ENCODE measurements at regions not wholly inside any gene's neighbourhood (a gene's known extent, or its start where the extent isn't known, plus 50 kb on each side); places are given as distances from the start of the nearest gene placed in this dataset.
A peak's percentile ranks its signal among the peaks of the same experiment; 100 is the strongest.

DNA sequence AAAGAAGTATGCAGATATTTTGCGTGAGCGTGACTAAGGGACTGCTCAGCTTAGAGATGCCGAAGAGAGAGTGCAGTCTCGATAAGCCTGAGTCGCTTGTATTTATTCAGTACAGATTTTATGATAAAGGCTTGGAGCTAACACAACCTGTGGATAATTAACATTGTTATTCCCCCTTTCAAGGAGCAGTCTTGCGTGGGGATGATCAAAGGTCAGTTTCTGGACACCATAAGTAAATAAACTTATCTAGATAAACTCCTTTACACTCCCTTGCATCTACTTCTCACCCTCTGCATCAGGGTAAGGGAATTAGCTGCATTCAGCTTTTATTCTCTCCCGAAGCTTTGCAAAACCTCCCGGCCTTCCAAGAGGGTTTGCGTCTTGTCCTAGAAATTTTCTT lies 357.8 kb upstream of the ST8SIA4 start:
- POLR2A ChIA-PET, result interaction anchor here (0.6 kb wide), 1 partner anchor 115 kb away, joined by 12 read pairs; no protein-coding TSS in a partner anchor
- peaks cover 12% of the 10 kb centered on the region for H3K36me3 Mint-ChIP-seq (ENCODE audit: insufficient read depth, unreplicated experiment)
- peaks cover 21% of the 10 kb centered on the region for H3K4me1 Mint-ChIP-seq (ENCODE audit: low read depth, unreplicated experiment)
- intact Hi-C loops (cut with micrococcal nuclease; ENCODE audit: unreplicated experiment), result loop anchor here (2.0 to 10.0 kb wide), 3 partner anchors 156 to 436 kb away; no protein-coding TSS in a partner anchor
- no peaks in the 10 kb centered on the region for H3K27me3 Mint-ChIP-seq (ENCODE audit: insufficient read depth, unreplicated experiment)
- CTCF ChIA-PET, result interaction anchor here (0.6 kb wide), 1 partner anchor 284 kb away, joined by 4 read pairs; no protein-coding TSS in a partner anchor
- H3K9me3 Mint-ChIP-seq (ENCODE audit: unreplicated experiment), result peaks cover 43% of the 10 kb centered on the region
- Histone ChIP-seq H3K4me3 (ENCODE audit: low read depth, low read length) (no peak overlapping the region), H3K9me3 (peaks cover 40% of the 10 kb centered on the region), H3K36me3 (ENCODE audit: control insufficient read depth, insufficient read depth, low read length) (no peaks in the 10 kb centered on the region; the same call in 1 of the 2 replicates), H3K4me1 (peaks cover 25% of the 10 kb centered on the region), H3K27me3 (replicated peaks; ENCODE audit: control insufficient read depth, insufficient read depth, low read length) (no peaks in the 10 kb centered on the region)
- TF ChIP-seq, protein P1, sequence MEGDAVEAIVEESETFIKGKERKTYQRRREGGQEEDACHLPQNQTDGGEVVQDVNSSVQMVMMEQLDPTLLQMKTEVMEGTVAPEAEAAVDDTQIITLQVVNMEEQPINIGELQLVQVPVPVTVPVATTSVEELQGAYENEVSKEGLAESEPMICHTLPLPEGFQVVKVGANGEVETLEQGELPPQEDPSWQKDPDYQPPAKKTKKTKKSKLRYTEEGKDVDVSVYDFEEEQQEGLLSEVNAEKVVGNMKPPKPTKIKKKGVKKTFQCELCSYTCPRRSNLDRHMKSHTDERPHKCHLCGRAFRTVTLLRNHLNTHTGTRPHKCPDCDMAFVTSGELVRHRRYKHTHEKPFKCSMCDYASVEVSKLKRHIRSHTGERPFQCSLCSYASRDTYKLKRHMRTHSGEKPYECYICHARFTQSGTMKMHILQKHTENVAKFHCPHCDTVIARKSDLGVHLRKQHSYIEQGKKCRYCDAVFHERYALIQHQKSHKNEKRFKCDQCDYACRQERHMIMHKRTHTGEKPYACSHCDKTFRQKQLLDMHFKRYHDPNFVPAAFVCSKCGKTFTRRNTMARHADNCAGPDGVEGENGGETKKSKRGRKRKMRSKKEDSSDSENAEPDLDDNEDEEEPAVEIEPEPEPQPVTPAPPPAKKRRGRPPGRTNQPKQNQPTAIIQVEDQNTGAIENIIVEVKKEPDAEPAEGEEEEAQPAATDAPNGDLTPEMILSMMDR (IDR thresholded peaks at IDR 0.05; ENCODE audit: insufficient read depth in 1 of 2, low read depth in 1 of 2, low read length in 1 of 2, severe bottlenecking in 1 of 2, unreplicated experiment in 1 of 2), result no peak
- peak; percentile 63 to 78 for DNase-seq
- H3K4me3 Mint-ChIP-seq (ENCODE audit: unreplicated experiment), result peak overlapping the region; percentile 68
- peak overlapping the region; percentile 83 for H3K27ac Mint-ChIP-seq (ENCODE audit: unreplicated experiment)
- BruUV-seq (replicated peaks), result no TSS peak

DNA sequence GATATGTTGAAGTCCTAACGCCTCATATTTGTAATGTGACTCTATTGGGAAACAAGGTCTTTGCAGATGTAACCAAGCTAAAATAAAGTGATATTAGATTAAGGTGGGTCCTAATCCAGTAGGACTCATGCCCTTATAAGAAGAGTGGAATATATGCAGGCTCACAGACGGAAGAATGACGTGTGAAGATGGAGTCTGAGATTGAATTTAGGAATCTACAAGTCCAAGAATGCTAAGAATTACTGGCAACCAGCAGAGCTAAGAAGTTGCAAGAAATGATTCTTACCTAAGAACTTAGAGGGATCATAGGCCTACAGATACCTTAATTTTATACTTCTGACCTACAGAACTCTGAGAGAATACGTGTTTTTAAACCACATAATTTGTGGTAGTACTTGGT lies 350.0 kb upstream of the ST8SIA4 start:
- no TSS peak for BruUV-seq (replicated peaks)
- Histone ChIP-seq H3K4me3 (ENCODE audit: low read depth, low read length) (no peak overlapping the region), H3K36me3 (ENCODE audit: control insufficient read depth, insufficient read depth, low read length) (no peaks in the 10 kb centered on the region), H3K4me1 (no peaks in the 10 kb centered on the region), H3K9me3 (peaks cover 15% of the 10 kb centered on the region; the same call in 1 of the 2 replicates), H3K27me3 (replicated peaks; ENCODE audit: control insufficient read depth, insufficient read depth, low read length) (no peaks in the 10 kb centered on the region)
- intact Hi-C loops (cut with micrococcal nuclease; ENCODE audit: unreplicated experiment), result no loop called here
- Mint-ChIP-seq H3K4me3 (ENCODE audit: unreplicated experiment) (no peak overlapping the region), H3K9me3 (ENCODE audit: unreplicated experiment) (peaks cover 13% of the 10 kb centered on the region), H3K27me3 (ENCODE audit: insufficient read depth, unreplicated experiment) (no peaks in the 10 kb centered on the region), H3K27ac (ENCODE audit: unreplicated experiment) (no peak overlapping the region), H3K4me1 (ENCODE audit: low read depth, unreplicated experiment) (no peaks in the 10 kb centered on the region), H3K36me3 (ENCODE audit: insufficient read depth, unreplicated experiment) (no peaks in the 10 kb centered on the region)
- POLR2A ChIA-PET, result no interaction called here
- TF ChIP-seq, protein P1 (IDR thresholded peaks at IDR 0.05; ENCODE audit: insufficient read depth in 1 of 2, low read depth in 1 of 2, low read length in 1 of 2, severe bottlenecking in 1 of 2, unreplicated experiment in 1 of 2), result no peak
- CTCF ChIA-PET, result no interaction called here
- DNase-seq, result no peak

GRCh38 chr5:101244621-101245020 lies 341.5 kb upstream of the ST8SIA4 start:
- DNase-seq, result no peak
- TF ChIP-seq, protein P1 (IDR thresholded peaks at IDR 0.05; ENCODE audit: insufficient read depth in 1 of 2, low read depth in 1 of 2, low read length in 1 of 2, severe bottlenecking in 1 of 2, unreplicated experiment in 1 of 2), result no peak
- Mint-ChIP-seq H3K36me3 (ENCODE audit: insufficient read depth, unreplicated experiment) (no peaks in the 10 kb centered on the region), H3K27ac (ENCODE audit: unreplicated experiment) (no peak overlapping the region), H3K27me3 (ENCODE audit: insufficient read depth, unreplicated experiment) (no peaks in the 10 kb centered on the region), H3K4me3 (ENCODE audit: unreplicated experiment) (no peak overlapping the region), H3K9me3 (ENCODE audit: unreplicated experiment) (no peaks in the 10 kb centered on the region), H3K4me1 (ENCODE audit: low read depth, unreplicated experiment) (no peaks in the 10 kb centered on the region)
- CTCF ChIA-PET, result no interaction called here
- Histone ChIP-seq H3K9me3 (0 out of 2 replicates have a peak, but pooled peaks cover 2% of the 10 kb centered on the region), H3K4me3 (ENCODE audit: low read depth, low read length) (no peak overlapping the region), H3K27me3 (replicated peaks; ENCODE audit: control insufficient read depth, insufficient read depth, low read length) (no peaks in the 10 kb centered on the region), H3K36me3 (ENCODE audit: control insufficient read depth, insufficient read depth, low read length) (no peaks in the 10 kb centered on the region), H3K4me1 (no peaks in the 10 kb centered on the region)
- intact Hi-C loops (cut with micrococcal nuclease; ENCODE audit: unreplicated experiment), result no loop called here
- BruUV-seq (replicated peaks), result no TSS peak
- POLR2A ChIA-PET, result no interaction called here
